HS-5 (cell line): ENCODE measurements at regions not wholly inside any gene's neighbourhood (a gene's known extent, or its start where the extent isn't known, plus 50 kb on each side); places are given as distances from the start of the nearest gene placed in this dataset.

Experiments
- DNase-seq: peaks from one replicate; pipeline ENCODE4 v3.0.0-alpha.2; 2012; ENCODE audit warnings: low read depth

DNA sequence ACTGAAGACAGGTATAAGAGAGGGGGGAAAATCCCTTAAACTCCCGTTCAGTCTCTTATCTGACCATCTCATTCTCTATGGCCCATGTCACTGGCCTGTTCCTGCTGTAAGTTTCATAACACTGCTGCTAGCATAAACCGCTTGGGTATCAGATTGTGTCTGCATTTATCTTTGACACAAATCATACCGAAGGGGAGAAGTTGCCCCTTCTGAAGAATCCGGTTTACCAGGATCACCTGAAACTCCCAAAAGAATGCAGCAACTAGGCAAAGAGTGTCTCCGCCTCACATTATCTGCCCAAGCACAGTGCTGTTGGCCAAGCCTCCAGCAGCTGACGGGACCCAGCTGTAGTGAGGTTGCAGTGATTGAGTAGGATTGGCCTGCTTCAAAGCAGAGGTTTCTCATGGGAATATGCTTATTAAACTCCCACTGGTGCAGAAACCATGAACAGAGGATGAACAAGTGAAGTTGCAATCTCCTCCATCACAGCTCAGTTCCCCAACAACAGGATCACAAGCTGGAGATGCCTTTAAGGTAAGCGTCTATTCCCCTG lies 71.3 kb upstream of the PUDP start:
- DNase-seq: no peak

GRCh38 chrX:7218321-7219152 lies 70.6 kb upstream of the PUDP start:
- no peak for DNase-seq

GRCh38 chrX:7216981-7217587 lies 69.1 kb upstream of the PUDP start:
- DNase-seq: no peak

- peak; percentile 30 for DNase-seq
Measured at GRCh38 chrX:7215842-7216241, 67.9 kb upstream of the PUDP start.

DNA sequence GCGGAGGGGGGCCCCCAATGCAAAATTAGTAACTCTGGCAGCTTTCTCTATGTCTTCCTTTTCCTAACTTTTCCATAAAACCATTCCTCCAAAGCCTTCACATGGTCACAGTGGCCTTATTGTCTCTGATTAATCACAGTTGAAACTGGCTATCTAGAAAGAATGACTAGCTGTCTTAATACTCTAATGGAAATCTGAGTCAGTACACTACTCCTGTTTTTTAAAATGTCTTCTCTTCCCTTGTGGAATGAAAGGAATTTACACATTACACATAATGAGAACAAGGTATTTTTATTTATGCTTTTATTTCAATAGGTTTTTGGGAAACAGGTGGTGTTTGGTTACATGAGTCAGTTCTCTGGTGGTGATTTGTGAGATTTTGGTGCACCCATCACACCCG lies 66.3 kb upstream of the PUDP start:
- no peak for DNase-seq

DNA sequence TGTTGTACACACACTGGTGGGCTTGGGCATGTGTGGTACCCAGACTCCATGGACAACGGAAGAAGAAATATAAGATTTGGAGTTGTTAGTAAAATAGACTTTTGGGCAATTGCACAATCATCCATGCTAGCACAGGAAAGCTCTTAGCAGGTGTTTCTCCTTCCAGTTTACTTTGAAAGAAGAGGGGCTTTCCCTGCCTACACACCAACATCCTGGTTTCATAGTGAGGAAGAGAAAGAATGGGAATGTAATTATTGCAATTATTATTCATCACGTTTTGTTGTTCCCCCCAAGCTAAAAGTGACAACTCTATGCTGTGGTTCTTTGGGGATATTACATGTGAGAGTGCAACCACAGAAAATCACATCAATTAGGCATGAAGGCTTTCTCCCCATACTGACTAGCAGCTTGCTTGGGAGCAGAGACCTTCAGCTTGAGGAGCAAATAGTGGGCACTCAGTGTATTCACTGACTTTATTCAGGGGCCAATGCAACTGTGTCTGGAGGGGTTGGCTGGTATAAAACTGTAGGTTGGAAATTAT lies 57.2 kb upstream of the PUDP start:
- DNase-seq: no peak

DNA sequence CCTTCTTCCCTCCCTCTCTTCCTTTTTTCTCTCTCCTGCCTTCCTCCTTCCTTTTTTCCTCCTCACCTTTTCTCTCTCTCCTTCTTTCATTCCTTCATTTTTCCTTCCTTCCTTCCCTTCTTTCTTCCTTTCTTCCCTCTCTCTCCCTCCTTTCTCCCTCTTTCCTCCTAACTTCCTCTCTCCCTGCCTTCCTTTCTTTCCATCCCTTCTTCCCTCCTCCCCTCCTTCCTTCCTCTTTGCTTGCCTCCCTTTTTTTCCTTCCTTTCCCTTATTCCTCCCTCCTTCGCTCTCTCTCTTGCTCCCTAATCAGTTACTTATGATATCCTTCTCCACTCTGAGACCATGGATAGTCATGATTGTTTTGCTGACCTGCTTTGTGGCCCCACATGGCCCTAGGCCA lies 56.7 kb upstream of the PUDP start:
- no peak for DNase-seq

GRCh38 chrX:7202206-7202605 lies 54.3 kb upstream of the PUDP start:
- DNase-seq: no peak

DNA sequence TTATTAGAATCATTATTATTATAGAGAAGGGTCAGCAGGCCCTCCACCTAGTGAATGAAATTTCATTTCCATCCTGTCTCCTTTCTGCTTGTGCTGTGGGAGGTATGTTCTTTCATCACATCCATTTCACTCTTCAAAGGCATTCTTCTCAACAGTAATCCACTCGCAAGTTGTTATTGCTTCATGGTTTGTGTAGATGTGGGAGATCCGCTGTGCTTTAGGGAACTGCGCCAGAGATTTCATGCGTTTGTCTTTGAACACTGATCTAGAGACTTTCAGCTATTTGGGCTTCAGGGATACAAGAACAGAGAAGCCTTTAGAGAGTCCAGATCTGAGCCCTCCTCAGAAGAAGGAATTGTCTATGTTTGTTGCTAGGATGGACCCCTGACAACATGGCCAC lies 53.5 kb upstream of the PUDP start:
- no peak for DNase-seq

GRCh38 chrX:7198499-7198898 lies 50.5 kb upstream of the PUDP start:
- DNase-seq: no peak
